Peyer's patch (tissue), 4 donors: ENCODE measurements at regions not wholly inside any gene's neighbourhood (a gene's known extent, or its start where the extent isn't known, plus 50 kb on each side); places are given as distances from the start of the nearest gene placed in this dataset.

Experiments used
- CTCF ChIP-seq, 6 experiments: fragments of 450-650 bp in 4 of 6; fragments of 200-600 bp in 2 of 6; sonication (generic) in 1 of 6; IDR thresholded peaks; one replicate each; pipeline ENCODE4 v1.5.1; 2017 to 2019; ENCODE audit warnings: antibody characterized with exemption in 6 of 6, mild to moderate bottlenecking in 3 of 6, moderate library complexity in 1 of 6
- POLR2A ChIP-seq, 2 donors: fragments of 450-650 bp; IDR thresholded peaks; one replicate each; pipeline ENCODE4 v1.5.1; 2017; ENCODE audit warnings: antibody characterized with exemption in 2 of 2, mild to moderate bottlenecking in 2 of 2, moderate library complexity in 2 of 2

- TF ChIP-seq CTCF (IDR thresholded peaks at IDR 0.05) (no peak), POLR2A (IDR thresholded peaks at IDR 0.05) (no peak)
Measured at GRCh38 chr5:89065919-89066318, 182.9 kb upstream of the MEF2C start.
